GM12891 (cell line): ENCODE measurements at regions not wholly inside any gene's neighbourhood (a gene's known extent, or its start where the extent isn't known, plus 50 kb on each side); places are given as distances from the start of the nearest gene placed in this dataset.

Experiments used
- PAX5 ChIP-seq: IDR thresholded peaks from 2 replicates; pipeline ENCODE4 v1.6.1; 2011; ENCODE audit warnings: low read length, moderate library complexity, mild to moderate bottlenecking; ENCODE audit not compliant: insufficient read depth, severe bottlenecking
- POLR2A ChIP-seq: IDR thresholded peaks from 2 replicates; pipeline ENCODE4 v1.6.1; 2011; ENCODE audit warnings: low read depth, low read length, control low read depth
- POLR2AphosphoS5 ChIP-seq: IDR thresholded peaks from 2 replicates; pipeline ENCODE4 v1.6.1; 2011; ENCODE audit warnings: low read depth, low read length, control low read depth
- POU2F2 ChIP-seq: IDR thresholded peaks from 2 replicates; pipeline ENCODE4 v1.6.1; 2011; ENCODE audit warnings: low read depth, mild to moderate bottlenecking, control low read depth, low read length, moderate library complexity
- SPI1 ChIP-seq: IDR thresholded peaks from 2 replicates; pipeline ENCODE4 v1.6.1; 2011; ENCODE audit warnings: low read depth, low read length, control low read depth
- TAF1 ChIP-seq: IDR thresholded peaks from 2 replicates; pipeline ENCODE4 v1.6.1; 2011; ENCODE audit warnings: low read depth, low read length, control low read depth

DNA sequence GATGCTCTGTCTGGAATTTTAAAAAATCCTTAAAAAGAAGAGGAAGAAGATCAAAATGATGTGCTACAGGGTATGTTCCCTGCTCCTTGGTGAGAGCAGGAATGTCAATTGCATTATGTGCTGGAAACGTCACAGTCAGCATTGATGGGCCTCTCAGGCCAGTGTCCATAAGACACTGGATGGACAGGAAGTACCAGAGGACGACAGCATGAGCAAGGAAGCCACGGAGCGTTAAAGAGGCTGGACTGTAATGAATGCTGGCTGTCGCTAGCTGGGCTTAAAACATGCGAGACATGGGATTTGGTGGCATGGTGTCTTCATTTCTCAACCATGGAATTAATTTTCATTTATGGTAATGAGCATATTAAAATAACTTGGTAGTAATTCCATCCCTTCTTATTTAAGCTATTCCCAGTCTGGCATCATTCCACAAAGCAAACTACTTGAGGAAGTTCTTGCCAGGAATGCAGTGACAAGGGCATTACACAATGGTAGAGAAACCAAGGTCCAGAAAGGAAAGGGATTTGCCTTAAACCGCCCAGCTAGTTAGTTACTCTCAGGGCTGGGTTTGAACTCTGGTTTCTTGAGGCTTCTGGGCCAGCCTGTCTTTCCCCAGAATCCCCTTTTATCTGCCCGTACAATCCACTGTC, 166.6 kb upstream of the SOX4 start:
- TF ChIP-seq POLR2A (no peak), POLR2AphosphoS5 (no peak), TAF1 (no peak), SPI1 (no peak), POU2F2 (no peak), PAX5 (no peak)
